ENCODE measurements at regions not wholly inside any gene's neighbourhood (a gene's known extent, or its start where the extent isn't known, plus 50 kb on each side); places are given as distances from the start of the nearest gene placed in this dataset.

GRCh38 chr3:147963711-147964110 is 554.5 kb downstream of the ZIC1 start:
- H3K4me3 Mint-ChIP-seq: no peak overlapping the region
- no peaks in the 10 kb centered on the region for H3K27me3 Mint-ChIP-seq
- ATAC-seq (ENCODE audit: low read depth): no peak
- POLR2A ChIA-PET: no interaction called here
- H3K9me3 Mint-ChIP-seq: no peaks in the 10 kb centered on the region
- DNase-seq: no peak
- H3K4me1 Mint-ChIP-seq: no peaks in the 10 kb centered on the region
- no peaks in the 10 kb centered on the region for H3K36me3 Mint-ChIP-seq
- no peak overlapping the region for H3K27ac Mint-ChIP-seq

GRCh38 chr3:147975165-147975564 is 566.0 kb downstream of the ZIC1 start:
- Mint-ChIP-seq H3K27me3 (no peaks in the 10 kb centered on the region), H3K36me3 (no peaks in the 10 kb centered on the region), H3K4me1 (no peaks in the 10 kb centered on the region), H3K27ac (no peak overlapping the region), H3K9me3 (no peaks in the 10 kb centered on the region), H3K4me3 (no peak overlapping the region)
- no peak for DNase-seq
- POLR2A ChIA-PET: no interaction called here
- no peak for ATAC-seq (ENCODE audit: low read depth)

- Mint-ChIP-seq H3K27ac (no peak overlapping the region), H3K36me3 (no peaks in the 10 kb centered on the region), H3K9me3 (no peaks in the 10 kb centered on the region), H3K4me1 (no peaks in the 10 kb centered on the region), H3K4me3 (no peak overlapping the region), H3K27me3 (no peaks in the 10 kb centered on the region)
- DNase-seq (no peak), ATAC-seq (ENCODE audit: low read depth) (no peak)
- POLR2A ChIA-PET: no interaction called here
These were observed 567.8 kb downstream of the ZIC1 start for GRCh38 chr3:147977001-147977400.

- Mint-ChIP-seq H3K27ac (no peak overlapping the region), H3K4me1 (no peaks in the 10 kb centered on the region), H3K27me3 (no peaks in the 10 kb centered on the region), H3K9me3 (no peaks in the 10 kb centered on the region), H3K4me3 (no peak overlapping the region), H3K36me3 (no peaks in the 10 kb centered on the region)
- no peak for DNase-seq
- no peak for ATAC-seq (ENCODE audit: low read depth)
- POLR2A ChIA-PET: no interaction called here
These were observed 578.4 kb downstream of the ZIC1 start for GRCh38 chr3:147987549-147987948.

GRCh38 chr3:147989344-147989743 is 580.2 kb downstream of the ZIC1 start:
- ATAC-seq (ENCODE audit: low read depth) (no peak), DNase-seq (no peak)
- no peak overlapping the region for H3K4me3 Mint-ChIP-seq
- H3K27ac Mint-ChIP-seq: no peak overlapping the region
- H3K27me3 Mint-ChIP-seq: no peaks in the 10 kb centered on the region
- no peaks in the 10 kb centered on the region for H3K36me3 Mint-ChIP-seq
- no peaks in the 10 kb centered on the region for H3K9me3 Mint-ChIP-seq
- H3K4me1 Mint-ChIP-seq: no peaks in the 10 kb centered on the region
- POLR2A ChIA-PET: no interaction called here

- DNase-seq (no peak), ATAC-seq (ENCODE audit: low read depth) (no peak)
- Mint-ChIP-seq H3K36me3 (no peaks in the 10 kb centered on the region), H3K4me3 (no peak overlapping the region), H3K9me3 (peaks cover 1% of the 10 kb centered on the region), H3K27ac (no peak overlapping the region), H3K4me1 (no peaks in the 10 kb centered on the region), H3K27me3 (no peaks in the 10 kb centered on the region)
- POLR2A ChIA-PET: no interaction called here
These were observed 593.6 kb downstream of the ZIC1 start for GRCh38 chr3:148002705-148003205.

- Mint-ChIP-seq H3K4me3 (no peak overlapping the region), H3K9me3 (no peaks in the 10 kb centered on the region), H3K27ac (no peak overlapping the region), H3K27me3 (no peaks in the 10 kb centered on the region), H3K4me1 (no peaks in the 10 kb centered on the region), H3K36me3 (no peaks in the 10 kb centered on the region)
- ATAC-seq (ENCODE audit: low read depth): no peak
- no peak for DNase-seq
- POLR2A ChIA-PET: no interaction called here
These were observed 595.2 kb downstream of the ZIC1 start for GRCh38 chr3:148004331-148004730.

- Mint-ChIP-seq H3K9me3 (no peaks in the 10 kb centered on the region), H3K27me3 (no peaks in the 10 kb centered on the region)
- no peak for ATAC-seq (ENCODE audit: low read depth)
These were observed 596.3 kb downstream of the ZIC1 start for GRCh38 chr3:148005456-148005855.

GRCh38 chr3:148006508-148006907 is 597.3 kb downstream of the ZIC1 start:
- Mint-ChIP-seq H3K9me3 (no peaks in the 10 kb centered on the region), H3K27ac (no peak overlapping the region), H3K4me3 (no peak overlapping the region), H3K4me1 (no peaks in the 10 kb centered on the region), H3K36me3 (no peaks in the 10 kb centered on the region), H3K27me3 (no peaks in the 10 kb centered on the region)
- POLR2A ChIA-PET: no interaction called here
- no peak for ATAC-seq (ENCODE audit: low read depth)
- DNase-seq: no peak

More at GRCh38 chr3:148005456-148005855, 596.3 kb downstream of the ZIC1 start:
- Mint-ChIP-seq H3K4me1 (no peaks in the 10 kb centered on the region), H3K4me3 (no peak overlapping the region), H3K36me3 (no peaks in the 10 kb centered on the region), H3K27ac (no peak overlapping the region)
- DNase-seq: no peak
- POLR2A ChIA-PET: no interaction called here

- H3K4me3 Mint-ChIP-seq: no peak overlapping the region
- no peaks in the 10 kb centered on the region for H3K4me1 Mint-ChIP-seq
- POLR2A ChIA-PET: no interaction called here
These were observed 599.4 kb downstream of the ZIC1 start for GRCh38 chr3:148008591-148008990.

GRCh38 chr3:148020861-148021260 is 611.7 kb downstream of the ZIC1 start:
- H3K36me3 Mint-ChIP-seq: no peaks in the 10 kb centered on the region
- ATAC-seq (ENCODE audit: low read depth): no peak
- H3K27ac Mint-ChIP-seq: no peak overlapping the region
- DNase-seq: no peak
- POLR2A ChIA-PET: no interaction called here
- H3K4me3 Mint-ChIP-seq: no peak overlapping the region
- peaks cover 6% of the 10 kb centered on the region for H3K9me3 Mint-ChIP-seq
- H3K4me1 Mint-ChIP-seq: no peaks in the 10 kb centered on the region
- no peaks in the 10 kb centered on the region for H3K27me3 Mint-ChIP-seq

More at GRCh38 chr3:148008591-148008990, 599.4 kb downstream of the ZIC1 start:
- Mint-ChIP-seq H3K9me3 (peaks cover 4% of the 10 kb centered on the region), H3K27ac (no peak overlapping the region), H3K27me3 (no peaks in the 10 kb centered on the region), H3K36me3 (no peaks in the 10 kb centered on the region)
- ATAC-seq (ENCODE audit: low read depth): no peak
- DNase-seq: no peak

- Mint-ChIP-seq H3K36me3 (no peaks in the 10 kb centered on the region), H3K4me3 (no peak overlapping the region), H3K27me3 (no peaks in the 10 kb centered on the region), H3K9me3 (peaks cover 6% of the 10 kb centered on the region), H3K4me1 (no peaks in the 10 kb centered on the region), H3K27ac (no peak overlapping the region)
- POLR2A ChIA-PET: no interaction called here
- ATAC-seq (ENCODE audit: low read depth) (no peak), DNase-seq (no peak)
These were observed 612.2 kb downstream of the ZIC1 start for GRCh38 chr3:148021381-148021780.

GRCh38 chr3:148023994-148024393 is 614.8 kb downstream of the ZIC1 start:
- H3K27ac Mint-ChIP-seq: no peak overlapping the region
- H3K4me1 Mint-ChIP-seq: no peaks in the 10 kb centered on the region
- no peaks in the 10 kb centered on the region for H3K36me3 Mint-ChIP-seq
- POLR2A ChIA-PET: no interaction called here
- no peak for ATAC-seq (ENCODE audit: low read depth)
- no peak overlapping the region for H3K4me3 Mint-ChIP-seq
- no peaks in the 10 kb centered on the region for H3K27me3 Mint-ChIP-seq
- peaks cover 3% of the 10 kb centered on the region for H3K9me3 Mint-ChIP-seq
- no peak for DNase-seq

GRCh38 chr3:148026009-148026588 is 616.9 kb downstream of the ZIC1 start:
- H3K36me3 Mint-ChIP-seq: no peaks in the 10 kb centered on the region
- H3K27ac Mint-ChIP-seq: no peak overlapping the region
- H3K9me3 Mint-ChIP-seq: peaks cover 2% of the 10 kb centered on the region
- H3K4me3 Mint-ChIP-seq: no peak overlapping the region
- H3K27me3 Mint-ChIP-seq: no peaks in the 10 kb centered on the region
- no peaks in the 10 kb centered on the region for H3K4me1 Mint-ChIP-seq
- no peak for ATAC-seq (ENCODE audit: low read depth)
- POLR2A ChIA-PET: no interaction called here
- DNase-seq: no peak

GRCh38 chr3:148030975-148031374 is 621.8 kb downstream of the ZIC1 start:
- no peak overlapping the region for H3K4me3 Mint-ChIP-seq
- H3K36me3 Mint-ChIP-seq: no peaks in the 10 kb centered on the region
- H3K9me3 Mint-ChIP-seq: no peaks in the 10 kb centered on the region
- H3K27ac Mint-ChIP-seq: no peak overlapping the region
- DNase-seq (no peak), ATAC-seq (ENCODE audit: low read depth) (no peak)
- H3K27me3 Mint-ChIP-seq: no peaks in the 10 kb centered on the region
- POLR2A ChIA-PET: no interaction called here
- H3K4me1 Mint-ChIP-seq: no peaks in the 10 kb centered on the region

Data from activated naive CD8-positive, alpha-beta T cell treated with anti-CD3 and anti-CD28 coated beads, Interleukin-2, amount 10 ng/mL, durations not matched to agents 7 days and 5 days (primary cell).